GM12892 (cell line): ENCODE measurements at regions not wholly inside any gene's neighbourhood (a gene's known extent, or its start where the extent isn't known, plus 50 kb on each side); places are given as distances from the start of the nearest gene placed in this dataset.

Source experiments
- POLR2A ChIP-seq: IDR thresholded peaks from 2 replicates; pipeline ENCODE4 v1.6.1; 2011; ENCODE audit warnings: low read depth, low read length, control low read depth
- POLR2AphosphoS5 ChIP-seq: IDR thresholded peaks from 2 replicates; pipeline ENCODE4 v1.6.1; 2011; ENCODE audit warnings: low read depth, low read length, control low read depth
- TAF1 ChIP-seq: IDR thresholded peaks from 2 replicates; pipeline ENCODE4 v1.6.1; 2011; ENCODE audit warnings: low read depth, mild to moderate bottlenecking, control low read depth, low read length, borderline replicate concordance

- TF ChIP-seq TAF1: no peak
- TF ChIP-seq POLR2A: no peak
- no peak for TF ChIP-seq POLR2AphosphoS5
These were observed 139.6 kb upstream of the NOX3 start for GRCh38 chr6:155595284-155595683.
